Upper lobe of left lung (tissue), 6 donors: ENCODE measurements at regions not wholly inside any gene's neighbourhood (a gene's known extent, or its start where the extent isn't known, plus 50 kb on each side); places are given as distances from the start of the nearest gene placed in this dataset.
A peak's percentile ranks its signal among the peaks of the same experiment; 100 is the strongest.

Experiments
- ATAC-seq, 2 donors: fragments of 200-7000 bp; cut with Tn5 transposase; one replicate each; pipeline ENCODE4 v1.9.1; 2022; ENCODE audit warnings: mild to moderate bottlenecking in 2 of 2, moderate library complexity in 2 of 2; ENCODE audit not compliant: low FRiP score in 2 of 2
- DNase-seq, 2 donors: peaks; one replicate each; pipeline ENCODE4 v3.0.0-alpha.2; 2019 to 2020
- H3K27ac ChIP-seq, 4 donors: fragments of 200-600 bp; sonication (generic); one replicate each; pipeline ENCODE4 v1.5.1; 2016 to 2019
- H3K27me3 ChIP-seq, 4 donors: fragments of 200-600 bp; sonication (generic); one replicate each; pipeline ENCODE4 v1.5.1; 2017 to 2019
- H3K36me3 ChIP-seq, 4 donors: fragments of 200-600 bp; sonication (generic); one replicate each; pipeline ENCODE4 v1.5.1; 2016 to 2019
- H3K4me1 ChIP-seq, 4 donors: fragments of 200-600 bp; sonication (generic); one replicate each; pipeline ENCODE4 v1.5.1; 2018 to 2019
- H3K4me3 ChIP-seq, 4 donors: fragments of 200-600 bp; sonication (generic); one replicate each; pipeline ENCODE4 v1.5.1; 2017 to 2019; ENCODE audit warnings: mild to moderate bottlenecking in 2 of 4, moderate library complexity in 1 of 4
- H3K9me3 ChIP-seq, 4 donors: fragments of 200-600 bp; sonication (generic); one replicate each; pipeline ENCODE4 v1.5.1; 2018 to 2019
- CTCF ChIP-seq, 6 experiments: fragments of 450-650 bp in 4 of 6; fragments of 200-600 bp in 2 of 6; sonication (generic) in 2 of 6; IDR thresholded peaks; one replicate each; pipeline ENCODE4 v1.5.1; 2016 to 2019; ENCODE audit warnings: antibody characterized with exemption in 6 of 6
- EP300 ChIP-seq, 4 donors: sonication (generic); formaldehyde crosslinking; IDR thresholded peaks; one replicate each; pipeline ENCODE4 v1.5.1; 2017; ENCODE audit warnings: antibody characterized with exemption in 4 of 4, control low read depth in 2 of 4
- POLR2A ChIP-seq, 4 donors: fragments of 450-650 bp; IDR thresholded peaks; one replicate each; pipeline ENCODE4 v1.5.1; 2016 to 2017; ENCODE audit warnings: antibody characterized with exemption in 4 of 4, mild to moderate bottlenecking in 2 of 4
- POLR2AphosphoS5 ChIP-seq, 2 donors: sonication (generic); formaldehyde crosslinking; IDR thresholded peaks; one replicate each; pipeline ENCODE4 v1.5.1; 2017; ENCODE audit warnings: antibody characterized with exemption in 2 of 2
- WGBS, 2 donors: methylation state at CpG; one replicate each; pipeline ENCODE4 v1.1.5; 2017 to 2018; 5-methylcytosine and 5-hydroxymethylcytosine counted together
- donor health status: DM: no; HTN: no; CAD: no; lungs with moderate emphysema.
- donor health status: DM: no; HTN: yes; CAD: no; lungs with severe emphysema.

- H3K27ac ChIP-seq: peak overlapping the region in 1 of 4 donors; percentile 41
- no peaks in the 10 kb centered on the region for H3K9me3 ChIP-seq
- peaks cover 0 to 12% (median 6%) of the 10 kb centered on the region in 4 donors for H3K4me1 ChIP-seq
- H3K36me3 ChIP-seq: no peaks in the 10 kb centered on the region
- ATAC-seq: no peak
- no peak overlapping the region for H3K4me3 ChIP-seq
- DNase-seq: no peak
- WGBS, 2 donors: 53 to 74% methylated on average over 2 of the region's 2 CpGs
- no peaks in the 10 kb centered on the region for H3K27me3 ChIP-seq
- TF ChIP-seq POLR2AphosphoS5 (IDR thresholded peaks at IDR 0.05) (no peak), POLR2A (IDR thresholded peaks at IDR 0.05) (no peak), CTCF (IDR thresholded peaks at IDR 0.05) (no peak), EP300 (IDR thresholded peaks at IDR 0.05) (no peak)
These were observed 274.3 kb upstream of the TRIB2 start for GRCh38 chr2:12442476-12442847.

- peaks cover 0 to 12% (median 9%) of the 10 kb centered on the region in 4 donors for H3K4me1 ChIP-seq
- TF ChIP-seq POLR2A (IDR thresholded peaks at IDR 0.05) (no peak), POLR2AphosphoS5 (IDR thresholded peaks at IDR 0.05) (no peak), EP300 (IDR thresholded peaks at IDR 0.05) (no peak), CTCF (IDR thresholded peaks at IDR 0.05) (no peak)
- DNase-seq (no peak), ATAC-seq (no peak)
- no peak overlapping the region for H3K27ac ChIP-seq
- 93 to 96% methylated on average over 4 of the region's 4 CpGs for WGBS, 2 donors
- no peak overlapping the region for H3K4me3 ChIP-seq
- H3K27me3 ChIP-seq: no peaks in the 10 kb centered on the region
- no peaks in the 10 kb centered on the region for H3K36me3 ChIP-seq
- no peaks in the 10 kb centered on the region for H3K9me3 ChIP-seq
These were observed 267.8 kb upstream of the TRIB2 start for GRCh38 chr2:12448846-12449505.

GRCh38 chr2:12451726-12452125, 265.0 kb upstream of the TRIB2 start:
- WGBS, 2 donors: 7 to 8% methylated on average over 5 of the region's 5 CpGs
- Histone ChIP-seq H3K36me3 (no peaks in the 10 kb centered on the region), H3K27me3 (no peaks in the 10 kb centered on the region), H3K4me1 (peaks cover 10 to 24% (median 16%) of the 10 kb centered on the region in 4 donors), H3K9me3 (no peaks in the 10 kb centered on the region), H3K4me3 (no peak overlapping the region), H3K27ac (peak overlapping the region; percentile 13 to 72 (median 43))
- no peak for DNase-seq
- no peak for TF ChIP-seq CTCF (IDR thresholded peaks at IDR 0.05)
- TF ChIP-seq POLR2A (IDR thresholded peaks at IDR 0.05): no peak
- TF ChIP-seq POLR2AphosphoS5 (IDR thresholded peaks at IDR 0.05): no peak
- no peak for TF ChIP-seq EP300 (IDR thresholded peaks at IDR 0.05)
- no peak for ATAC-seq

GRCh38 chr2:12452185-12452584, 264.6 kb upstream of the TRIB2 start:
- ATAC-seq (no peak), DNase-seq (no peak)
- no peaks in the 10 kb centered on the region for H3K27me3 ChIP-seq
- 23 to 26% methylated on average over 2 of the region's 2 CpGs for WGBS, 2 donors
- H3K4me1 ChIP-seq: peaks cover 14 to 29% (median 21%) of the 10 kb centered on the region in 4 donors
- H3K4me3 ChIP-seq: no peak overlapping the region
- H3K27ac ChIP-seq: peak overlapping the region; percentile 13 to 72 (median 43)
- TF ChIP-seq CTCF (IDR thresholded peaks at IDR 0.05): no peak
- no peak for TF ChIP-seq POLR2A (IDR thresholded peaks at IDR 0.05)
- TF ChIP-seq EP300 (IDR thresholded peaks at IDR 0.05): no peak
- TF ChIP-seq POLR2AphosphoS5 (IDR thresholded peaks at IDR 0.05): no peak
- no peaks in the 10 kb centered on the region for H3K9me3 ChIP-seq
- no peaks in the 10 kb centered on the region for H3K36me3 ChIP-seq

- Histone ChIP-seq H3K4me1 (peaks cover 23 to 39% (median 31%) of the 10 kb centered on the region in 4 donors), H3K27ac (no peak overlapping the region), H3K27me3 (no peaks in the 10 kb centered on the region), H3K4me3 (no peak overlapping the region), H3K9me3 (no peaks in the 10 kb centered on the region), H3K36me3 (no peaks in the 10 kb centered on the region)
- WGBS, 2 donors: 85 to 86% methylated on average over 11 of the region's 11 CpGs
- ATAC-seq (no peak), DNase-seq (peak in 1 of 2 donors; percentile 57)
- no peak for TF ChIP-seq EP300 (IDR thresholded peaks at IDR 0.05)
- no peak for TF ChIP-seq POLR2A (IDR thresholded peaks at IDR 0.05)
- no peak for TF ChIP-seq CTCF (IDR thresholded peaks at IDR 0.05)
- no peak for TF ChIP-seq POLR2AphosphoS5 (IDR thresholded peaks at IDR 0.05)
These were observed 263.0 kb upstream of the TRIB2 start for GRCh38 chr2:12453731-12454130.
